ENCODE measurements at regions not wholly inside any gene's neighbourhood (a gene's known extent, or its start where the extent isn't known, plus 50 kb on each side); places are given as distances from the start of the nearest gene placed in this dataset.

GRCh38 chr6:112595841-112596240 lies 248.7 kb downstream of the RFPL4B start:
- TF ChIP-seq CTCF (conservative IDR thresholded peaks at IDR 0.05; ENCODE audit: low read depth in 2 of 2) (no peak), ZNF331 (CRISPR knock-in tag; IDR thresholded peaks at IDR 0.05; ENCODE audit: low read depth) (no peak), POLR2AphosphoS5 (IDR thresholded peaks at IDR 0.05; ENCODE audit: low read depth) (no peak), CREB1 (CRISPR knock-in tag; IDR thresholded peaks at IDR 0.05; ENCODE audit: low read depth) (no peak)
